ENCODE measurements at regions not wholly inside any gene's neighbourhood (a gene's known extent, or its start where the extent isn't known, plus 50 kb on each side); places are given as distances from the start of the nearest gene placed in this dataset.
"Not testable (repeated sequence)": the region's sequence is repeated elsewhere in the genome, so short reads cannot be mapped to it uniquely, and the experiment has no call there.

GRCh38 chr16:35574454-35575431 is 2115.3 kb downstream of the TP53TG3F start:
- no peak overlapping the region for H3K9ac ChIP-seq (ENCODE audit: insufficient read depth in 1 of 2, low read length in 2 of 2)
- WGBS, 2 donors, result 62 to 66% methylated on average over 53 to 60 of the region's 60 CpGs
- no peak for ATAC-seq (ENCODE audit: insufficient read depth, low FRiP score)
- no peaks in the 10 kb centered on the region for H3K27me3 ChIP-seq (ENCODE audit: control insufficient read depth in 3 of 3, insufficient read depth in 3 of 3, low read length in 2 of 3)
- H3K27ac ChIP-seq (ENCODE audit: low read depth in 1 of 2, low read length in 1 of 2), result no peak overlapping the region
- H3K36me3 ChIP-seq (ENCODE audit: control insufficient read depth in 4 of 4, insufficient read depth in 4 of 4, low read length in 4 of 4), result no peaks in the 10 kb centered on the region
- no peaks in the 10 kb centered on the region for H3K4me1 ChIP-seq (ENCODE audit: control insufficient read depth in 5 of 5, insufficient read depth in 5 of 5, low read length in 5 of 5)
- no peak overlapping the region for H3K4me3 ChIP-seq
- DNase-seq, result no peak
- peaks cover 0 to 40% (median 13%) of the 10 kb centered on the region in 4 donors for H3K9me3 ChIP-seq (ENCODE audit: control insufficient read depth in 4 of 4, insufficient read depth in 3 of 4, low read length in 3 of 4)
- no peak for TF ChIP-seq CTCF (IDR thresholded peaks at IDR 0.05; ENCODE audit: control extremely low read depth, extremely low read depth)

GRCh38 chr16:35575432-35575821 is 2116.0 kb downstream of the TP53TG3F start:
- no peaks in the 10 kb centered on the region for H3K4me1 ChIP-seq (ENCODE audit: control insufficient read depth in 5 of 5, insufficient read depth in 5 of 5, low read length in 5 of 5)
- no peak overlapping the region for H3K9ac ChIP-seq (ENCODE audit: insufficient read depth in 1 of 2, low read length in 2 of 2)

GRCh38 chr16:35585411-35585810 is 2126.0 kb downstream of the TP53TG3F start:
- H3K9ac ChIP-seq (ENCODE audit: insufficient read depth in 1 of 2, low read length in 2 of 2), result no peak overlapping the region
- WGBS, 2 donors, result 17 to 26% methylated on average over 1 of the region's 1 CpG
- H3K4me1 ChIP-seq (ENCODE audit: control insufficient read depth in 5 of 5, insufficient read depth in 5 of 5, low read length in 5 of 5), result no peaks in the 10 kb centered on the region
- TF ChIP-seq CTCF (IDR thresholded peaks at IDR 0.05; ENCODE audit: control extremely low read depth, extremely low read depth), result no peak
- no peak overlapping the region for H3K4me3 ChIP-seq
- no peaks in the 10 kb centered on the region for H3K27me3 ChIP-seq (ENCODE audit: control insufficient read depth in 3 of 3, insufficient read depth in 3 of 3, low read length in 2 of 3)
- no peaks in the 10 kb centered on the region for H3K36me3 ChIP-seq (ENCODE audit: control insufficient read depth in 4 of 4, insufficient read depth in 4 of 4, low read length in 4 of 4)
- ATAC-seq (ENCODE audit: insufficient read depth, low FRiP score) (no peak), DNase-seq (no peak)
- H3K27ac ChIP-seq (ENCODE audit: low read depth in 1 of 2, low read length in 1 of 2), result no peak overlapping the region
- peaks cover 0 to 25% (median 3%) of the 10 kb centered on the region in 4 donors for H3K9me3 ChIP-seq (ENCODE audit: control insufficient read depth in 4 of 4, insufficient read depth in 3 of 4, low read length in 3 of 4)

More at GRCh38 chr16:35575432-35575821, 2116.0 kb downstream of the TP53TG3F start:
- Histone ChIP-seq H3K9me3 (ENCODE audit: control insufficient read depth in 4 of 4, insufficient read depth in 3 of 4, low read length in 3 of 4) (peaks cover 0 to 40% (median 17%) of the 10 kb centered on the region in 4 donors), H3K4me3 (no peak overlapping the region), H3K27me3 (ENCODE audit: control insufficient read depth in 3 of 3, insufficient read depth in 3 of 3, low read length in 2 of 3) (no peaks in the 10 kb centered on the region), H3K36me3 (ENCODE audit: control insufficient read depth in 4 of 4, insufficient read depth in 4 of 4, low read length in 4 of 4) (no peaks in the 10 kb centered on the region), H3K27ac (ENCODE audit: low read depth in 1 of 2, low read length in 1 of 2) (no peak overlapping the region)
- no peak for ATAC-seq (ENCODE audit: insufficient read depth, low FRiP score)
- 80% methylated on average over 17 of the region's 17 CpGs for WGBS, 2 donors
- DNase-seq, result no peak
- TF ChIP-seq CTCF (IDR thresholded peaks at IDR 0.05; ENCODE audit: control extremely low read depth, extremely low read depth), result no peak

GRCh38 chr16:35590913-35591312 is 2131.5 kb downstream of the TP53TG3F start:
- not testable (repeated sequence) for H3K27ac ChIP-seq (ENCODE audit: low read depth in 1 of 2, low read length in 1 of 2); H3K4me3 ChIP-seq; H3K4me1 ChIP-seq (ENCODE audit: control insufficient read depth in 5 of 5, insufficient read depth in 5 of 5, low read length in 5 of 5); ATAC-seq (ENCODE audit: insufficient read depth, low FRiP score); H3K9ac ChIP-seq (ENCODE audit: insufficient read depth in 1 of 2, low read length in 2 of 2); DNase-seq; H3K27me3 ChIP-seq (ENCODE audit: control insufficient read depth in 3 of 3, insufficient read depth in 3 of 3, low read length in 2 of 3); H3K36me3 ChIP-seq (ENCODE audit: control insufficient read depth in 4 of 4, insufficient read depth in 4 of 4, low read length in 4 of 4)
- 70 to 71% methylated on average over 7 of the region's 7 CpGs for WGBS, 2 donors
- H3K9me3 ChIP-seq (ENCODE audit: control insufficient read depth in 4 of 4, insufficient read depth in 3 of 4, low read length in 3 of 4), result peaks cover 0 to 11% (median 4%) of the 10 kb centered on the region in 4 donors
